BE2C (cell line): ENCODE measurements at regions not wholly inside any gene's neighbourhood (a gene's known extent, or its start where the extent isn't known, plus 50 kb on each side); places are given as distances from the start of the nearest gene placed in this dataset.

Experiments
- DNase-seq: peaks from one replicate; pipeline ENCODE4 v3.0.0-alpha.2; 2020
- H3K27me3 ChIP-seq: fragments of 250-450 bp; sonication (Bioruptor Pico); 2 replicates; pipeline ENCODE4 v1.5.1; 2020; ENCODE audit warnings: mild to moderate bottlenecking
- H3K36me3 ChIP-seq: fragments of 250-450 bp; sonication (Bioruptor Pico); 2 replicates; pipeline ENCODE4 v1.5.1; 2020; ENCODE audit warnings: mild to moderate bottlenecking
- H3K4me1 ChIP-seq: fragments of 250-450 bp; sonication (Bioruptor Pico); 2 replicates; pipeline ENCODE4 v1.5.1; 2020
- H3K4me3 ChIP-seq: 2 replicates; pipeline ENCODE4 v1.5.1; 2011; ENCODE audit warnings: low read depth, low read length
- H3K9me3 ChIP-seq: fragments of 250-450 bp; sonication (Bioruptor Pico); 2 replicates; pipeline ENCODE4 v1.5.1; 2020
- TF ChIP-seq, protein P1 (sequence below): IDR thresholded peaks from 2 replicates; pipeline ENCODE4 v1.5.1; 2012; ENCODE audit warnings: mild to moderate bottlenecking, low read depth, low read length

GRCh38 chr2:7490672-7491071, 573.5 kb downstream of the RNF144A start:
- TF ChIP-seq, protein P1, sequence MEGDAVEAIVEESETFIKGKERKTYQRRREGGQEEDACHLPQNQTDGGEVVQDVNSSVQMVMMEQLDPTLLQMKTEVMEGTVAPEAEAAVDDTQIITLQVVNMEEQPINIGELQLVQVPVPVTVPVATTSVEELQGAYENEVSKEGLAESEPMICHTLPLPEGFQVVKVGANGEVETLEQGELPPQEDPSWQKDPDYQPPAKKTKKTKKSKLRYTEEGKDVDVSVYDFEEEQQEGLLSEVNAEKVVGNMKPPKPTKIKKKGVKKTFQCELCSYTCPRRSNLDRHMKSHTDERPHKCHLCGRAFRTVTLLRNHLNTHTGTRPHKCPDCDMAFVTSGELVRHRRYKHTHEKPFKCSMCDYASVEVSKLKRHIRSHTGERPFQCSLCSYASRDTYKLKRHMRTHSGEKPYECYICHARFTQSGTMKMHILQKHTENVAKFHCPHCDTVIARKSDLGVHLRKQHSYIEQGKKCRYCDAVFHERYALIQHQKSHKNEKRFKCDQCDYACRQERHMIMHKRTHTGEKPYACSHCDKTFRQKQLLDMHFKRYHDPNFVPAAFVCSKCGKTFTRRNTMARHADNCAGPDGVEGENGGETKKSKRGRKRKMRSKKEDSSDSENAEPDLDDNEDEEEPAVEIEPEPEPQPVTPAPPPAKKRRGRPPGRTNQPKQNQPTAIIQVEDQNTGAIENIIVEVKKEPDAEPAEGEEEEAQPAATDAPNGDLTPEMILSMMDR, result no peak
- no peaks in the 10 kb centered on the region for H3K36me3 ChIP-seq

DNA sequence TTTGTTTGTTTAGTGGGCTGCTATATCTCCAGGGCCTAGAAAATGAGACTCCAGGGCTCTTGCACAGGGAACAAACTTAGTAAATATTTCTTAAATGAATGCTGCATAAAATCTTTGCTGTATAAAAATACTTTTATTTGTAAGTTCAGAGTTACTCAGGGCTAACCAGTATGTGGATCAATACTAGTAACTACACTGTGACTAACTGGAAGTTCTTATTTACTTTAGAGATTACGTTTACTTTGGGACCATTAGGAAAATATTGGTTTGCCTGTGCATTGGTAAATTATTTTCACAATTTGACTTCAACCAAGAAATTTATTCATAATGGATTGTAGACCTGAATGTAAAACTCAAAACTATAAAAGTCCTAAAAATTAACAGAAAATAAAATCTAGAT, 575.5 kb downstream of the RNF144A start:
- TF ChIP-seq, protein P1, result no peak
- H3K4me3 ChIP-seq, result no peak overlapping the region
- no peaks in the 10 kb centered on the region for H3K36me3 ChIP-seq
- H3K27me3 ChIP-seq, result no peaks in the 10 kb centered on the region
- no peaks in the 10 kb centered on the region for H3K9me3 ChIP-seq
- DNase-seq, result no peak
- no peaks in the 10 kb centered on the region for H3K4me1 ChIP-seq

More at GRCh38 chr2:7490672-7491071, 573.5 kb downstream of the RNF144A start:
- H3K4me3 ChIP-seq, result no peak overlapping the region
- H3K4me1 ChIP-seq, result no peaks in the 10 kb centered on the region
- H3K9me3 ChIP-seq, result no peaks in the 10 kb centered on the region
- no peak for DNase-seq
- H3K27me3 ChIP-seq, result no peaks in the 10 kb centered on the region

DNA sequence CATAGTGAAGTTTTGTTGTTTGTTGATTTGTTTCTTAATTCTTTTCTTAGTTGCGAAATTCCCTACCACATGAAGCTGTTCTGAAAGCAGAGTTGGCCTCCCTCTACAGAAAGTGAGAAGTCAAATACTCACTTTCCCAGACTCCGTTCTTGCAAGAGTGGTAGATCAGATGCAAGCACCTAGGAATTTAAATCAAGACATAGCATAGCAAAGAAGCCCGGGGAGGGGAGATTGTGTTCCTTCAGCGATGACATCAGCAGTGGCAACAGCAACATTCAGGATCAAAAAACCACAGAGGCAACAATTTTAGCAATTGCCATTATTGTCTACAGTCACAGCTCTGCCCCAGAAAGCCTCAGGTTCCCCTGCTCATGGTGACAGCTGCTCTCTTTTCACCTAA, 580.0 kb downstream of the RNF144A start:
- Histone ChIP-seq H3K4me3 (no peak overlapping the region), H3K36me3 (no peaks in the 10 kb centered on the region), H3K9me3 (no peaks in the 10 kb centered on the region), H3K4me1 (no peaks in the 10 kb centered on the region), H3K27me3 (no peaks in the 10 kb centered on the region)
- TF ChIP-seq, protein P1, result no peak
- no peak for DNase-seq

DNA sequence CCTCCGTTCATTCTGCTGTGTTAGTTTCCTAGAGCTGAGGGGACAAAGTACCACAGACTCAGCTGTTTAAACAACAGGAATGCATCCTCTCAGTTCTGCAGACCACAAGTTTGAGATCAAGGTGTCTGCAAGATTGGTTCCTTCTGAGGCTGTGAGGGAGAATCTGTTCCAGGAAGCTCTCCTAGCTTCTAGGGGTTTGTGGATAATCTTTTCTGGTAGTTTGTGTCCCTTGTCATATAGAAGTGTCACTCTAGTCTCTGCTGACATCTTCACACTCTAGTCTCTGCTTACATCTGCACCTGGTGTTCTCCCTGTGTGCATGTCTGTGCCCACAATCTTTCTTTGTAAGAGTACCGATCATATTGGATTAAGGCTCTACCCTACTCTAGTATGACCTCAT, 581.8 kb downstream of the RNF144A start:
- H3K4me3 ChIP-seq, result no peak overlapping the region
- TF ChIP-seq, protein P1, result no peak
- no peaks in the 10 kb centered on the region for H3K27me3 ChIP-seq
- H3K4me1 ChIP-seq, result no peaks in the 10 kb centered on the region
- no peak for DNase-seq
- H3K9me3 ChIP-seq, result no peaks in the 10 kb centered on the region
- H3K36me3 ChIP-seq, result no peaks in the 10 kb centered on the region

DNA sequence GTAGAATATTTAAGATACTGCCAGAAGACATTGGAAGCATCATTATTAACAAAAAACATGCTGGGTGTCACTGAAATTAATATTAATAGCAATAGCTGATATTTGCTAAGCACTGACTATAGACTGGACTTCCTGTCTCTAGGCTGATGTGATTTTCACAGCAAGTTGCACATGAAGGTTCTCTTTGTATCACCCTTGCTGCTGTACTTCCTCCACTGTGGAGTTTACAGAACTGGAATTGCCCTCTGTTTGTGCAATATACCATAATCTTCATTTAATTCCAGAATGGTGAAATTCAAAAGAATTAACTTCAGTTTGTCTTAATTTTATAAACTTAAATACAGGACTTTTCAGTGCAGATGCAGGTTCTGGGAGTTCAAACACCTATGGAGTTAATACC, 585.1 kb downstream of the RNF144A start:
- Histone ChIP-seq H3K9me3 (no peaks in the 10 kb centered on the region), H3K27me3 (no peaks in the 10 kb centered on the region), H3K4me1 (no peaks in the 10 kb centered on the region), H3K36me3 (no peaks in the 10 kb centered on the region), H3K4me3 (no peak overlapping the region)
- no peak for DNase-seq
- TF ChIP-seq, protein P1, result no peak

DNA sequence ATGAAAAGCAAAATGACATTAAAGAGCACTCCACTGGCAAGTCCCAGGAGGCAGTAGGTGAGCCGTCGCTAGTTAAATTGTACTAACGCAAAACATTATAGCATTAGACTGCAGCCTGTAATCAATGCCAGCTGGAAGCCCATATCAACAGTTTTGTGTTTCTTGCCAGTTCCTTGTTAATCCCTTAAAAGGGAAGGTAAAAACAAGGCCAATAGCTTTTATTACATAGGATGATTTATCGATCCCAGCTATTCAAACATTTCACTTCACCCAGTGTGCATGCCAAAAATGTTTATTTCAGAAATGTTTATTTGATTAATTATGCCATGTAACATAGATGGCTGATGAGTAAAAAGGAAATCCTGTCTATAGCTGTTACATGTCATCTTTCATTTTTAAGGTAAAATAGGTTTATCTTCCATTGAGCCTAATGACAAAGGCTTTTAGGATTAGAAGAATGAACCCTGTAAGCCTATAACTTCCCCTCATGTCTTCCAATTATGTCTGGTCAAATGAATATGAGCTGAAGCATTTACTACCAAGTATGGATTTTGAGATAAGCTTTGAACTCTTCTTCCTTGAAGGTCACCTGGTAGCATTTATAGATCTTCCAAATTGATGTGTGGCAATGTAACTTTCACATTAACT, 591.2 kb downstream of the RNF144A start:
- H3K9me3 ChIP-seq, result no peaks in the 10 kb centered on the region
- H3K4me3 ChIP-seq, result no peak overlapping the region
- DNase-seq, result no peak
- no peaks in the 10 kb centered on the region for H3K27me3 ChIP-seq
- H3K4me1 ChIP-seq, result no peaks in the 10 kb centered on the region; the same call in 1 of the 2 replicates
- H3K36me3 ChIP-seq, result no peaks in the 10 kb centered on the region
- TF ChIP-seq, protein P1, result no peak
